ENCODE measurements at regions not wholly inside any gene's neighbourhood (a gene's known extent, or its start where the extent isn't known, plus 50 kb on each side); places are given as distances from the start of the nearest gene placed in this dataset.

GRCh38 chr4:20176881-20177280, 74.8 kb upstream of the SLIT2 start:
- Histone ChIP-seq H3K9me3 (ENCODE audit: insufficient read depth, low read depth, low read length) (no peaks in the 10 kb centered on the region), H3K36me3 (ENCODE audit: insufficient read depth, low read length) (no peaks in the 10 kb centered on the region), H3K27me3 (ENCODE audit: insufficient read depth, low read length, poor library complexity, severe bottlenecking) (no peaks in the 10 kb centered on the region), H3K9ac (ENCODE audit: low read depth, low read length, poor library complexity, severe bottlenecking) (no peak overlapping the region), H3K79me2 (ENCODE audit: insufficient read depth, low read length) (no peaks in the 10 kb centered on the region), H3K4me2 (ENCODE audit: low read depth, low read length, poor library complexity, severe bottlenecking) (no peak overlapping the region), H4K20me1 (ENCODE audit: insufficient read depth, low read length, poor library complexity, severe bottlenecking) (no peaks in the 10 kb centered on the region), H3F3A (ENCODE audit: low read depth) (no peaks in the 10 kb centered on the region), H3K4me3 (ENCODE audit: low read length, poor library complexity, severe bottlenecking) (no peak overlapping the region), H3K9me2 (replicated peaks; ENCODE audit: low read depth, low read length) (no peaks in the 10 kb centered on the region), H2AFZ (ENCODE audit: low read length) (no peak overlapping the region), H3K4me1 (ENCODE audit: insufficient read depth, low read length, poor library complexity, severe bottlenecking) (no peaks in the 10 kb centered on the region)
- TF ChIP-seq EZH2phosphoT487 (IDR thresholded peaks at IDR 0.05; ENCODE audit: borderline replicate concordance) (no peak), CTCF (conservative IDR thresholded peaks at IDR 0.05; ENCODE audit: low read length) (no peak)

- no peak for TF ChIP-seq EZH2phosphoT487 (IDR thresholded peaks at IDR 0.05; ENCODE audit: borderline replicate concordance)
- no peak for TF ChIP-seq CTCF (conservative IDR thresholded peaks at IDR 0.05; ENCODE audit: low read length)
- no peaks in the 10 kb centered on the region for H4K20me1 ChIP-seq (ENCODE audit: insufficient read depth, low read length, poor library complexity, severe bottlenecking)
- H3K9me2 ChIP-seq (replicated peaks; ENCODE audit: low read depth, low read length), result no peaks in the 10 kb centered on the region
- H3K9ac ChIP-seq (ENCODE audit: low read depth, low read length, poor library complexity, severe bottlenecking), result no peak overlapping the region
- H3K9me3 ChIP-seq (ENCODE audit: insufficient read depth, low read depth, low read length), result no peaks in the 10 kb centered on the region
- H2AFZ ChIP-seq (ENCODE audit: low read length), result no peak overlapping the region
- H3K36me3 ChIP-seq (ENCODE audit: insufficient read depth, low read length), result no peaks in the 10 kb centered on the region
- H3F3A ChIP-seq (ENCODE audit: low read depth), result no peaks in the 10 kb centered on the region
- H3K27me3 ChIP-seq (ENCODE audit: insufficient read depth, low read length, poor library complexity, severe bottlenecking), result no peaks in the 10 kb centered on the region
- H3K79me2 ChIP-seq (ENCODE audit: insufficient read depth, low read length), result no peaks in the 10 kb centered on the region
- H3K4me2 ChIP-seq (ENCODE audit: low read depth, low read length, poor library complexity, severe bottlenecking), result no peak overlapping the region
- H3K4me1 ChIP-seq (ENCODE audit: insufficient read depth, low read length, poor library complexity, severe bottlenecking), result no peaks in the 10 kb centered on the region
- no peak overlapping the region for H3K4me3 ChIP-seq (ENCODE audit: low read length, poor library complexity, severe bottlenecking)
Observed at GRCh38 chr4:20172070-20172760, 79.5 kb upstream of the SLIT2 start.

- Histone ChIP-seq H4K20me1 (ENCODE audit: insufficient read depth, low read length, poor library complexity, severe bottlenecking) (no peaks in the 10 kb centered on the region), H3K36me3 (ENCODE audit: insufficient read depth, low read length) (no peaks in the 10 kb centered on the region), H3K27me3 (ENCODE audit: insufficient read depth, low read length, poor library complexity, severe bottlenecking) (no peaks in the 10 kb centered on the region), H2AFZ (ENCODE audit: low read length) (no peak overlapping the region), H3K4me1 (ENCODE audit: insufficient read depth, low read length, poor library complexity, severe bottlenecking) (no peaks in the 10 kb centered on the region), H3F3A (ENCODE audit: low read depth) (no peaks in the 10 kb centered on the region), H3K4me2 (ENCODE audit: low read depth, low read length, poor library complexity, severe bottlenecking) (no peak overlapping the region), H3K79me2 (ENCODE audit: insufficient read depth, low read length) (no peaks in the 10 kb centered on the region), H3K9me3 (ENCODE audit: insufficient read depth, low read depth, low read length) (no peaks in the 10 kb centered on the region), H3K9ac (ENCODE audit: low read depth, low read length, poor library complexity, severe bottlenecking) (no peak overlapping the region), H3K9me2 (replicated peaks; ENCODE audit: low read depth, low read length) (no peaks in the 10 kb centered on the region), H3K4me3 (ENCODE audit: low read length, poor library complexity, severe bottlenecking) (no peak overlapping the region)
- TF ChIP-seq EZH2phosphoT487 (IDR thresholded peaks at IDR 0.05; ENCODE audit: borderline replicate concordance) (no peak), CTCF (conservative IDR thresholded peaks at IDR 0.05; ENCODE audit: low read length) (no peak)
Observed at GRCh38 chr4:20166544-20166943, 85.2 kb upstream of the SLIT2 start.

Measured in Loucy (cell line).